ENCODE measurements at regions not wholly inside any gene's neighbourhood (a gene's known extent, or its start where the extent isn't known, plus 50 kb on each side); places are given as distances from the start of the nearest gene placed in this dataset.
A peak's percentile ranks its signal among the peaks of the same experiment; 100 is the strongest.

GRCh38 chr1:224846119-224846907, 83.2 kb upstream of the DNAH14 start:
- DNase-seq, result no peak
- H3K27ac Mint-ChIP-seq (ENCODE audit: unreplicated experiment), result no peak overlapping the region

GRCh38 chr1:224850446-224850845, 79.0 kb upstream of the DNAH14 start:
- H3K27me3 Mint-ChIP-seq (ENCODE audit: unreplicated experiment), result no peaks in the 10 kb centered on the region
- H3K9me3 Mint-ChIP-seq (ENCODE audit: unreplicated experiment), result no peaks in the 10 kb centered on the region
- no peak for DNase-seq
- no peak overlapping the region for H3K4me3 Mint-ChIP-seq (ENCODE audit: unreplicated experiment)
- H3K27ac Mint-ChIP-seq (ENCODE audit: unreplicated experiment), result no peak overlapping the region
- H3K36me3 Mint-ChIP-seq (ENCODE audit: unreplicated experiment), result no peaks in the 10 kb centered on the region
- TF ChIP-seq CTCF (IDR thresholded peaks at IDR 0.05; ENCODE audit: partially characterized antibody, unreplicated experiment), result no peak
- H3K4me1 Mint-ChIP-seq (ENCODE audit: low read depth, unreplicated experiment), result no peaks in the 10 kb centered on the region

More at GRCh38 chr1:224846119-224846907, 83.2 kb upstream of the DNAH14 start:
- Mint-ChIP-seq H3K4me3 (ENCODE audit: unreplicated experiment) (no peak overlapping the region), H3K4me1 (ENCODE audit: low read depth, unreplicated experiment) (no peaks in the 10 kb centered on the region), H3K9me3 (ENCODE audit: unreplicated experiment) (peaks cover 5% of the 10 kb centered on the region), H3K27me3 (ENCODE audit: unreplicated experiment) (no peaks in the 10 kb centered on the region), H3K36me3 (ENCODE audit: unreplicated experiment) (peaks cover 11% of the 10 kb centered on the region)
- TF ChIP-seq CTCF (IDR thresholded peaks at IDR 0.05; ENCODE audit: partially characterized antibody, unreplicated experiment), result no peak

GRCh38 chr1:224851210-224851847, 78.1 kb upstream of the DNAH14 start:
- no peaks in the 10 kb centered on the region for H3K27me3 Mint-ChIP-seq (ENCODE audit: unreplicated experiment)
- no peaks in the 10 kb centered on the region for H3K9me3 Mint-ChIP-seq (ENCODE audit: unreplicated experiment)
- no peak overlapping the region for H3K27ac Mint-ChIP-seq (ENCODE audit: unreplicated experiment)
- H3K4me3 Mint-ChIP-seq (ENCODE audit: unreplicated experiment), result no peak overlapping the region
- no peaks in the 10 kb centered on the region for H3K36me3 Mint-ChIP-seq (ENCODE audit: unreplicated experiment)
- peak; percentile 75 for DNase-seq
- peak; percentile 82 for TF ChIP-seq CTCF (IDR thresholded peaks at IDR 0.05; ENCODE audit: partially characterized antibody, unreplicated experiment)
- H3K4me1 Mint-ChIP-seq (ENCODE audit: low read depth, unreplicated experiment), result no peaks in the 10 kb centered on the region

- TF ChIP-seq CTCF (IDR thresholded peaks at IDR 0.05; ENCODE audit: partially characterized antibody, unreplicated experiment), result peak; percentile 42
- Mint-ChIP-seq H3K9me3 (ENCODE audit: unreplicated experiment) (no peaks in the 10 kb centered on the region), H3K36me3 (ENCODE audit: unreplicated experiment) (no peaks in the 10 kb centered on the region), H3K27ac (ENCODE audit: unreplicated experiment) (no peak overlapping the region), H3K27me3 (ENCODE audit: unreplicated experiment) (no peaks in the 10 kb centered on the region), H3K4me3 (ENCODE audit: unreplicated experiment) (no peak overlapping the region), H3K4me1 (ENCODE audit: low read depth, unreplicated experiment) (no peaks in the 10 kb centered on the region)
- DNase-seq, result no peak
Observed at GRCh38 chr1:224851848-224852261, 77.6 kb upstream of the DNAH14 start.

All from glutamatergic neuron (in vitro differentiated cells).